HG02610 (cell line): ENCODE measurements at regions not wholly inside any gene's neighbourhood (a gene's known extent, or its start where the extent isn't known, plus 50 kb on each side); places are given as distances from the start of the nearest gene placed in this dataset.

ENCODE experiments used
- ATAC-seq: cut with Tn5 transposase; IDR thresholded peaks from one replicate; pipeline ENCODE4 v1.9.1; 2021; ENCODE audit warnings: mild to moderate bottlenecking, moderate library complexity; ENCODE audit not compliant: unreplicated experiment

GRCh38 chr22:47773635-47774034, 1011.2 kb downstream of the TBC1D22A start:
- no peak for ATAC-seq

GRCh38 chr22:47772864-47773263, 1010.4 kb downstream of the TBC1D22A start:
- ATAC-seq, result no peak

GRCh38 chr22:47769652-47770051, 1007.2 kb downstream of the TBC1D22A start:
- no peak for ATAC-seq

- ATAC-seq, result no peak
Observed at GRCh38 chr22:47768027-47768426, 1005.6 kb downstream of the TBC1D22A start.

- no peak for ATAC-seq
Observed at GRCh38 chr22:47767403-47767802, 1005.0 kb downstream of the TBC1D22A start.

- no peak for ATAC-seq
Observed at GRCh38 chr22:47765757-47766156, 1003.3 kb downstream of the TBC1D22A start.

GRCh38 chr22:47762141-47762540, 999.7 kb downstream of the TBC1D22A start:
- no peak for ATAC-seq

- no peak for ATAC-seq
Observed at GRCh38 chr22:47759909-47760308, 997.5 kb downstream of the TBC1D22A start.

GRCh38 chr22:47757741-47758140, 995.3 kb downstream of the TBC1D22A start:
- ATAC-seq, result no peak

GRCh38 chr22:47750086-47750485, 987.6 kb downstream of the TBC1D22A start:
- no peak for ATAC-seq

GRCh38 chr22:47748957-47749356, 986.5 kb downstream of the TBC1D22A start:
- ATAC-seq, result no peak

GRCh38 chr22:47748271-47748670, 985.8 kb downstream of the TBC1D22A start:
- ATAC-seq, result no peak

- no peak for ATAC-seq
Observed at GRCh38 chr22:47740109-47740805, 977.8 kb downstream of the TBC1D22A start.

GRCh38 chr22:47739291-47740015, 977.0 kb downstream of the TBC1D22A start:
- ATAC-seq, result no peak

- no peak for ATAC-seq
Observed at GRCh38 chr22:47738472-47739013, 976.1 kb downstream of the TBC1D22A start.

- ATAC-seq, result no peak
Observed at GRCh38 chr22:47736186-47737034, 974.0 kb downstream of the TBC1D22A start.

- ATAC-seq, result no peak
Observed at GRCh38 chr22:47734511-47734910, 972.1 kb downstream of the TBC1D22A start.

- no peak for ATAC-seq
Observed at GRCh38 chr22:47727641-47728040, 965.2 kb downstream of the TBC1D22A start.

- no peak for ATAC-seq
Observed at GRCh38 chr22:47724751-47725150, 962.3 kb downstream of the TBC1D22A start.

GRCh38 chr22:47724030-47724429, 961.6 kb downstream of the TBC1D22A start:
- no peak for ATAC-seq

- no peak for ATAC-seq
Observed at GRCh38 chr22:47718337-47718736, 955.9 kb downstream of the TBC1D22A start.
